GM23338 (cell line): ENCODE measurements at regions not wholly inside any gene's neighbourhood (a gene's known extent, or its start where the extent isn't known, plus 50 kb on each side); places are given as distances from the start of the nearest gene placed in this dataset.

Experiments used
- CREB1 ChIP-seq: fragments of 250-450 bp; sonication (Bioruptor Pico); IDR thresholded peaks from 2 replicates; pipeline ENCODE4 v1.5.0; 2020; ENCODE audit warnings: low read depth, mild to moderate bottlenecking, moderate library complexity
- CTCF ChIP-seq, 2 experiments: fragments of 200-600 bp in 1 of 2; sonication (generic) in 1 of 2; conservative IDR thresholded peaks; 2 replicates each; pipeline versions ENCODE4 v1.5.1 to v1.6.1; 2016 to 2017; ENCODE audit warnings: antibody characterized with exemption in 2 of 2, low read depth in 2 of 2, mild to moderate bottlenecking in 2 of 2, moderate library complexity in 1 of 2
- ETS1 ChIP-seq: IDR thresholded peaks from 2 replicates; pipeline ENCODE4 v1.6.1; 2016; ENCODE audit warnings: antibody characterized with exemption
- EZH2 ChIP-seq: fragments of 200-600 bp; sonication (generic); IDR thresholded peaks from one replicate; pipeline ENCODE4 v1.8.0; 2017; ENCODE audit warnings: antibody characterized with exemption, mild to moderate bottlenecking, low read depth; ENCODE audit not compliant: unreplicated experiment
- EZH2phosphoT487 ChIP-seq: fragments of 200-600 bp; sonication (generic); IDR thresholded peaks from one replicate; pipeline ENCODE4 v1.8.1; 2018; ENCODE audit warnings: antibody characterized with exemption; ENCODE audit not compliant: unreplicated experiment
- JUNB ChIP-seq: IDR thresholded peaks from one replicate; pipeline ENCODE4 v1.6.1; 2016; ENCODE audit warnings: antibody characterized with exemption; ENCODE audit not compliant: unreplicated experiment
- POLR2AphosphoS5 ChIP-seq: IDR thresholded peaks from 2 replicates; pipeline ENCODE4 v1.6.1; 2016; ENCODE audit warnings: antibody characterized with exemption, low read depth
- REST ChIP-seq: IDR thresholded peaks from one replicate; pipeline ENCODE4 v1.6.1; 2018; ENCODE audit warnings: antibody characterized with exemption; ENCODE audit not compliant: unreplicated experiment
- STAT1 ChIP-seq: IDR thresholded peaks from one replicate; pipeline ENCODE4 v1.6.1; 2016; ENCODE audit warnings: antibody characterized with exemption; ENCODE audit not compliant: unreplicated experiment
- ZNF331 ChIP-seq: fragments of 250-450 bp; sonication (Bioruptor Pico); IDR thresholded peaks from 2 replicates; pipeline ENCODE4 v1.5.0; 2020; ENCODE audit warnings: low read depth, mild to moderate bottlenecking, moderate library complexity

GRCh38 chr2:45192991-45193390 is 183.7 kb upstream of the SIX2 start:
- TF ChIP-seq EZH2, result no peak
- TF ChIP-seq CTCF (conservative IDR thresholded peaks at IDR 0.05; ENCODE audit: low read depth in 2 of 2), result no peak
- no peak for TF ChIP-seq POLR2AphosphoS5
- no peak for TF ChIP-seq ETS1
- TF ChIP-seq JUNB, result no peak
- no peak for TF ChIP-seq REST
- no peak for TF ChIP-seq ZNF331
- no peak for TF ChIP-seq EZH2phosphoT487
- no peak for TF ChIP-seq STAT1
- no peak for TF ChIP-seq CREB1 (CRISPR knock-in tag)
